Mammary epithelial cell (primary cell): ENCODE measurements at regions not wholly inside any gene's neighbourhood (a gene's known extent, or its start where the extent isn't known, plus 50 kb on each side); places are given as distances from the start of the nearest gene placed in this dataset.

ENCODE experiments used
- EZH2 ChIP-seq: IDR thresholded peaks from 2 replicates; pipeline ENCODE4 v1.6.1; 2012; ENCODE audit warnings: low read length, inconsistent platforms, borderline replicate concordance
- TF ChIP-seq, protein P1 (sequence below), 2 donors: IDR thresholded peaks in 1 of 2; conservative IDR thresholded peaks in 1 of 2; 2 replicates each; pipeline ENCODE4 v1.5.1; 2011 to 2012; ENCODE audit warnings: inconsistent platforms in 2 of 2, low read length in 2 of 2, mild to moderate bottlenecking in 2 of 2, control low read depth in 1 of 2, low read depth in 1 of 2; ENCODE audit not compliant: insufficient read depth in 1 of 2; ENCODE audit errors: extremely low read depth in 1 of 2

DNA sequence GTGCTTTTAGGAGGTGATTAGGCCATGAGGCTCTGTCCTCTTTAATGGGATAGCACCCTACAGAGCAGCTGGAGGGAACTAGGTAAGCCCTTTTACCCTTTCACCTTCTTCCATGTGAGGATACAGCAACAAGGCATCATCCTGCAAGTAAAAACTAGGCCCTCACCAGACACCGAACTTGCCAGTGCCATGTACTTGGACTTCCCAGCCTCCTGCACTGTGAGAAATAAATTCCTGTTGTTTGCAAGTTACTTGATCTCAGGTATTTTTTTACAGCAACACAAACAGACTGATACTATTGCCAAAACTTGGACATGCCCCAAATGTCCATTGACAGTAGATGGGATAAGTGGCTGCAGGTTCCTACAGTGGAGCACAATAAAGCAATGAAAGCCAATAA, 85.8 kb upstream of the MAP1LC3B2 start:
- TF ChIP-seq EZH2 = no peak
- TF ChIP-seq, protein P1, sequence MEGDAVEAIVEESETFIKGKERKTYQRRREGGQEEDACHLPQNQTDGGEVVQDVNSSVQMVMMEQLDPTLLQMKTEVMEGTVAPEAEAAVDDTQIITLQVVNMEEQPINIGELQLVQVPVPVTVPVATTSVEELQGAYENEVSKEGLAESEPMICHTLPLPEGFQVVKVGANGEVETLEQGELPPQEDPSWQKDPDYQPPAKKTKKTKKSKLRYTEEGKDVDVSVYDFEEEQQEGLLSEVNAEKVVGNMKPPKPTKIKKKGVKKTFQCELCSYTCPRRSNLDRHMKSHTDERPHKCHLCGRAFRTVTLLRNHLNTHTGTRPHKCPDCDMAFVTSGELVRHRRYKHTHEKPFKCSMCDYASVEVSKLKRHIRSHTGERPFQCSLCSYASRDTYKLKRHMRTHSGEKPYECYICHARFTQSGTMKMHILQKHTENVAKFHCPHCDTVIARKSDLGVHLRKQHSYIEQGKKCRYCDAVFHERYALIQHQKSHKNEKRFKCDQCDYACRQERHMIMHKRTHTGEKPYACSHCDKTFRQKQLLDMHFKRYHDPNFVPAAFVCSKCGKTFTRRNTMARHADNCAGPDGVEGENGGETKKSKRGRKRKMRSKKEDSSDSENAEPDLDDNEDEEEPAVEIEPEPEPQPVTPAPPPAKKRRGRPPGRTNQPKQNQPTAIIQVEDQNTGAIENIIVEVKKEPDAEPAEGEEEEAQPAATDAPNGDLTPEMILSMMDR (conservative IDR thresholded peaks at IDR 0.05 in 1 of 2, IDR thresholded peaks at IDR 0.05 in 1 of 2; ENCODE audit: extremely low read depth in 1 of 2, insufficient read depth in 1 of 2, low read depth in 1 of 2, low read length in 2 of 2) = no peak
